H9 (cell line): ENCODE measurements at regions not wholly inside any gene's neighbourhood (a gene's known extent, or its start where the extent isn't known, plus 50 kb on each side); places are given as distances from the start of the nearest gene placed in this dataset.

Experiments
- DNase-seq: peaks from one replicate; pipeline ENCODE4 v3.0.0-alpha.2; 2017
- H2AFZ ChIP-seq: one replicate; pipeline ENCODE4 v1.6.1; 2013; ENCODE audit warnings: mild to moderate bottlenecking, low read length, control low read depth, moderate library complexity
- H2AK5ac ChIP-seq: 2 replicates; pipeline ENCODE4 v1.6.1; 2013; ENCODE audit warnings: low read length, control low read depth, mixed read lengths; ENCODE audit not compliant: insufficient read length
- H2BK120ac ChIP-seq: one replicate; pipeline ENCODE4 v1.6.1; 2013; ENCODE audit warnings: low read depth, mild to moderate bottlenecking, low read length, control low read depth, inconsistent platforms; ENCODE audit not compliant: poor library complexity, severe bottlenecking
- H2BK12ac ChIP-seq: 2 replicates; pipeline ENCODE4 v1.6.1; 2013; ENCODE audit warnings: low read length, control low read depth, mixed read lengths, low read depth; ENCODE audit not compliant: insufficient read length
- H2BK15ac ChIP-seq: 2 replicates; pipeline ENCODE4 v1.6.1; 2013; ENCODE audit warnings: low read depth, low read length, control low read depth
- H2BK20ac ChIP-seq: one replicate; pipeline ENCODE4 v1.6.1; 2013; ENCODE audit warnings: low read depth, mild to moderate bottlenecking, low read length, control low read depth, inconsistent platforms; ENCODE audit not compliant: poor library complexity, severe bottlenecking
- H2BK5ac ChIP-seq: 2 replicates; pipeline ENCODE4 v1.6.1; 2013; ENCODE audit warnings: low read length, control low read depth, mixed read lengths; ENCODE audit not compliant: insufficient read length
- H3K14ac ChIP-seq: 2 replicates; pipeline ENCODE4 v1.6.1; 2013; ENCODE audit warnings: low read length, control low read depth; ENCODE audit not compliant: insufficient read depth
- H3K18ac ChIP-seq: 2 replicates; pipeline ENCODE4 v1.6.1; 2013; ENCODE audit warnings: low read depth, mild to moderate bottlenecking, mixed read lengths, low read length, control low read depth; ENCODE audit not compliant: insufficient read length
- H3K23ac ChIP-seq: 2 replicates; pipeline ENCODE4 v1.6.1; 2013; ENCODE audit warnings: low read length, control low read depth, mixed read lengths, low read depth; ENCODE audit not compliant: insufficient read length
- H3K23me2 ChIP-seq: 2 replicates; pipeline ENCODE4 v1.6.1; 2013; ENCODE audit warnings: low read depth, mild to moderate bottlenecking, mixed read lengths, low read length, control low read depth; ENCODE audit not compliant: insufficient read length, poor library complexity, severe bottlenecking
- H3K27ac ChIP-seq: 2 replicates; pipeline ENCODE4 v1.5.1; 2013; ENCODE audit warnings: low read length, control low read depth, mixed read lengths, low read depth; ENCODE audit not compliant: insufficient read length
- H3K27me3 ChIP-seq: 2 replicates; pipeline ENCODE4 v1.6.1; 2013; ENCODE audit warnings: low read length, control low read depth, inconsistent platforms; ENCODE audit not compliant: insufficient read depth
- H3K4ac ChIP-seq: 2 replicates; pipeline ENCODE4 v1.6.1; 2013; ENCODE audit warnings: low read depth, mild to moderate bottlenecking, control low read depth, inconsistent platforms, low read length, moderate library complexity
- H3K4me1 ChIP-seq: 2 replicates; pipeline ENCODE4 v1.6.1; 2013; ENCODE audit warnings: low read length, control low read depth, inconsistent platforms; ENCODE audit not compliant: insufficient read depth
- H3K4me2 ChIP-seq: 2 replicates; pipeline ENCODE4 v1.6.1; 2013; ENCODE audit warnings: low read length, control low read depth, mixed read lengths; ENCODE audit not compliant: insufficient read length, insufficient read depth
- H3K56ac ChIP-seq: 2 replicates; pipeline ENCODE4 v1.6.1; 2013; ENCODE audit warnings: low read depth, mild to moderate bottlenecking, mixed read lengths, low read length, control low read depth; ENCODE audit not compliant: insufficient read length
- H3K79me1 ChIP-seq: 2 replicates; pipeline ENCODE4 v1.6.1; 2013; ENCODE audit warnings: low read depth, mild to moderate bottlenecking, moderate library complexity, low read length, control low read depth, inconsistent platforms; ENCODE audit not compliant: insufficient read depth, poor library complexity, severe bottlenecking
- H3K79me2 ChIP-seq: 2 replicates; pipeline ENCODE4 v1.6.1; 2013; ENCODE audit warnings: low read length, control low read depth, inconsistent platforms; ENCODE audit not compliant: insufficient read depth
- H3K9ac ChIP-seq: 2 replicates; pipeline ENCODE4 v1.6.1; 2013; ENCODE audit warnings: low read length, control low read depth, mixed read lengths; ENCODE audit not compliant: insufficient read length; ENCODE audit errors: extremely low read depth
- H3K9me3 ChIP-seq: one replicate; pipeline ENCODE4 v1.6.1; 2013; ENCODE audit warnings: low read depth, low read length, inconsistent platforms; ENCODE audit not compliant: control insufficient read depth
- H3T11ph ChIP-seq: one replicate; pipeline ENCODE4 v1.6.1; 2013; ENCODE audit warnings: mild to moderate bottlenecking, low read length, control low read depth, inconsistent platforms
- H4K20me1 ChIP-seq: one replicate; pipeline ENCODE4 v1.6.1; 2013; ENCODE audit not compliant: control insufficient read depth, insufficient read length, insufficient read depth
- H4K5ac ChIP-seq: 2 replicates; pipeline ENCODE4 v1.6.1; 2013; ENCODE audit warnings: low read depth, mild to moderate bottlenecking, mixed read lengths, low read length, control low read depth; ENCODE audit not compliant: insufficient read length
- H4K8ac ChIP-seq: replicated peaks from 2 replicates; pipeline ENCODE4 v1.6.1; 2013; ENCODE audit warnings: low read length, control low read depth, mixed read lengths, low read depth; ENCODE audit not compliant: insufficient read length
- H4K91ac ChIP-seq: 2 replicates; pipeline ENCODE4 v1.6.1; 2013; ENCODE audit warnings: low read depth, mild to moderate bottlenecking, moderate library complexity, mixed read lengths, low read length, control low read depth; ENCODE audit not compliant: insufficient read length
- H3K27ac Mint-ChIP-seq, 3 experiments: 2 replicates in 2 of 3; 3 replicates in 1 of 3; pipeline ENCODE4 v1.8.0; 2020 to 2021; ENCODE audit warnings: mixed read lengths in 3 of 3, mild to moderate bottlenecking in 1 of 3, moderate library complexity in 1 of 3
- H3K27me3 Mint-ChIP-seq: 2 replicates; pipeline ENCODE4 v1.8.0; 2021; ENCODE audit warnings: low read depth, mild to moderate bottlenecking, moderate library complexity, mixed read lengths
- H3K36me3 Mint-ChIP-seq, 3 experiments: 2 replicates in 2 of 3; 3 replicates in 1 of 3; pipeline ENCODE4 v1.8.0; 2020 to 2021; ENCODE audit warnings: low read depth in 3 of 3, mixed read lengths in 3 of 3; ENCODE audit not compliant: insufficient read depth in 1 of 3
- H3K4me1 Mint-ChIP-seq, 2 experiments: 2 replicates each; pipeline ENCODE4 v1.8.0; 2020; ENCODE audit warnings: mixed read lengths in 2 of 2
- H3K4me3 Mint-ChIP-seq, 2 experiments: 2 replicates in 1 of 2; 3 replicates in 1 of 2; pipeline ENCODE4 v1.8.0; 2020 to 2021; ENCODE audit warnings: mild to moderate bottlenecking in 2 of 2, mixed read lengths in 2 of 2, moderate library complexity in 1 of 2
- H3K9me3 Mint-ChIP-seq, 2 experiments: 2 replicates in 1 of 2; 3 replicates in 1 of 2; pipeline ENCODE4 v1.8.0; 2020; ENCODE audit warnings: mild to moderate bottlenecking in 2 of 2, mixed read lengths in 2 of 2, moderate library complexity in 1 of 2
- CTCF ChIP-seq: fragments of 200-600 bp; sonication (generic); conservative IDR thresholded peaks from 3 replicates; pipeline ENCODE4 v1.8.0; 2021; ENCODE audit warnings: antibody characterized with exemption, mild to moderate bottlenecking
- WGBS: extraction: QIAGEN DNeasy Blood & Tissue Kit; methylation state at CpG from one replicate; pipeline ENCODE4 v1.1.7; 2013; ENCODE audit warnings: missing lambda C conversion rate, low lambda C conversion rate, mixed read lengths; ENCODE audit not compliant: insufficient read length; ENCODE audit errors: extremely low coverage; 5-methylcytosine and 5-hydroxymethylcytosine counted together

GRCh38 chr7:126177782-126178181, 1075.0 kb downstream of the GRM8 start:
- Mint-ChIP-seq H3K27me3 (no peaks in the 10 kb centered on the region), H3K4me3 (no peak overlapping the region), H3K27ac (no peak overlapping the region), H3K9me3 (peaks cover 0 to 3% of the 10 kb centered on the region in 2 experiments; a peak in 2 of 5 replicates), H3K36me3 (peaks cover 0 to 5% (median 3%) of the 10 kb centered on the region in 3 experiments; a peak in 5 of 7 replicates), H3K4me1 (no peaks in the 10 kb centered on the region)
- Histone ChIP-seq H3K23me2 (no peaks in the 10 kb centered on the region), H3K27me3 (no peaks in the 10 kb centered on the region), H2BK15ac (no peak overlapping the region), H4K91ac (no peak overlapping the region), H3K4me2 (no peak overlapping the region), H3K4ac (no peak overlapping the region), H4K20me1 (no peaks in the 10 kb centered on the region), H4K5ac (no peak overlapping the region), H4K8ac (no peak overlapping the region), H2BK20ac (no peak overlapping the region), H3K18ac (no peak overlapping the region), H3K9ac (no peak overlapping the region), H3K79me2 (no peaks in the 10 kb centered on the region), H3K23ac (no peak overlapping the region), H3K4me1 (no peaks in the 10 kb centered on the region), H2AK5ac (no peak overlapping the region), H3K56ac (no peak overlapping the region), H3T11ph (no peak overlapping the region), H2BK5ac (no peak overlapping the region), H3K79me1 (no peaks in the 10 kb centered on the region), H2BK12ac (no peak overlapping the region), H3K27ac (no peak overlapping the region), H2BK120ac (no peak overlapping the region), H2AFZ (no peak overlapping the region), H3K9me3 (peaks cover 4% of the 10 kb centered on the region), H3K14ac (no peak overlapping the region)
- no CpG with 5 or more reads among the region's 1 CpG for WGBS
- no peak for DNase-seq
- TF ChIP-seq CTCF: no peak
